ENCODE measurements at regions not wholly inside any gene's neighbourhood (a gene's known extent, or its start where the extent isn't known, plus 50 kb on each side); places are given as distances from the start of the nearest gene placed in this dataset.

DNA sequence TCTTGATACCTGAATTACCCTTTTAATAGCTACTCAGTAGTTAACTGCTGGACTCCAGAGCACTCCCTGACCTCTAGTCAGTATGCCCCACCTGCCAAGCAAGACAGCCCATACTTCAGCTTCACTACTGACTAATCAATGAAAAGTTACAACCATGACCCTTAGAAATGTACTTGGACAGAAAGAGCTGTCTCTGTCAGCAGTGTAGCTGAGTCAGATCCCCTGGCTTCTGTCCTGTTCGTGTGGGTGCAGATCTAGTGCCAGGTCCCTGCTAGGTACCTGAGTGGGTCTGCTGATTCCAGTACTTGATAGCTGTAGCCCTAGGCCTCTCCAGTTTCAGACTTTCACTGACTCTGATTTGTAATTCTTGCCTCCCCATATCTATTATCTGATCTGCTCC, 265.8 kb upstream of the POU2AF2 start:
- TF ChIP-seq CTCF (IDR thresholded peaks at IDR 0.05) (no peak), POLR2A (IDR thresholded peaks at IDR 0.05) (no peak)

Measured in thyroid gland (tissue), 4 donors.